ENCODE measurements at regions not wholly inside any gene's neighbourhood (a gene's known extent, or its start where the extent isn't known, plus 50 kb on each side); places are given as distances from the start of the nearest gene placed in this dataset.
"Not testable (repeated sequence)": the region's sequence is repeated elsewhere in the genome, so short reads cannot be mapped to it uniquely, and the experiment has no call there.

- no peak for DNase-seq
These were observed 165.5 kb downstream of the EFNB1 start for GRCh38 chrX:68994135-68994890.

- no peak for DNase-seq
These were observed 164.1 kb downstream of the EFNB1 start for GRCh38 chrX:68992821-68993397.

- no peak for DNase-seq
These were observed 163.0 kb downstream of the EFNB1 start for GRCh38 chrX:68991691-68992345.

- no peak for DNase-seq
These were observed 162.1 kb downstream of the EFNB1 start for GRCh38 chrX:68990948-68991347.

- DNase-seq: no peak
These were observed 161.2 kb downstream of the EFNB1 start for GRCh38 chrX:68989865-68990606.

GRCh38 chrX:68989456-68989855 is 160.6 kb downstream of the EFNB1 start:
- DNase-seq: no peak

- no peak for DNase-seq
These were observed 160.0 kb downstream of the EFNB1 start for GRCh38 chrX:68988865-68989264.

GRCh38 chrX:68985135-68985755 is 156.4 kb downstream of the EFNB1 start:
- no peak for DNase-seq

- no peak for DNase-seq
These were observed 154.4 kb downstream of the EFNB1 start for GRCh38 chrX:68983004-68983857.

GRCh38 chrX:68982476-68982875 is 153.7 kb downstream of the EFNB1 start:
- DNase-seq: no peak

GRCh38 chrX:68980906-68981616 is 152.2 kb downstream of the EFNB1 start:
- DNase-seq: no peak

GRCh38 chrX:68978655-68979054 is 149.8 kb downstream of the EFNB1 start:
- no peak for DNase-seq

- DNase-seq: no peak
These were observed 149.4 kb downstream of the EFNB1 start for GRCh38 chrX:68978255-68978654.

GRCh38 chrX:68953331-68953730 is 124.5 kb downstream of the EFNB1 start:
- DNase-seq: no peak

- DNase-seq: not testable (repeated sequence)
These were observed 123.3 kb downstream of the EFNB1 start for GRCh38 chrX:68951942-68952619.

GRCh38 chrX:68950937-68951336 is 122.1 kb downstream of the EFNB1 start:
- no peak for DNase-seq

- no peak for DNase-seq
These were observed 119.2 kb downstream of the EFNB1 start for GRCh38 chrX:68947882-68948605.

GRCh38 chrX:68945603-68946228 is 116.9 kb downstream of the EFNB1 start:
- no peak for DNase-seq

- DNase-seq: no peak
These were observed 116.3 kb downstream of the EFNB1 start for GRCh38 chrX:68945081-68945602.

All from activated CD4-positive, alpha-beta T cell treated with anti-CD3 and anti-CD28 coated beads, Interleukin-2, amount 50 U/mL, for 1 hour (primary cell).